OCI-LY3 (cell line): ENCODE measurements at regions not wholly inside any gene's neighbourhood (a gene's known extent, or its start where the extent isn't known, plus 50 kb on each side); places are given as distances from the start of the nearest gene placed in this dataset.

Experiments used
- EZH2phosphoT487 ChIP-seq: fragments of 200-600 bp; shearing (Covaris generic); IDR thresholded peaks from 2 replicates; pipeline ENCODE4 v1.6.1; 2018; ENCODE audit warnings: antibody characterized with exemption, mixed run types, low read depth
- TF ChIP-seq, protein P1 (sequence below): fragments of 200-600, 300-600 bp; sonication (generic); IDR thresholded peaks from 2 replicates; pipeline ENCODE4 v1.5.1; 2014; ENCODE audit warnings: antibody characterized with exemption, low read length, low read depth

DNA sequence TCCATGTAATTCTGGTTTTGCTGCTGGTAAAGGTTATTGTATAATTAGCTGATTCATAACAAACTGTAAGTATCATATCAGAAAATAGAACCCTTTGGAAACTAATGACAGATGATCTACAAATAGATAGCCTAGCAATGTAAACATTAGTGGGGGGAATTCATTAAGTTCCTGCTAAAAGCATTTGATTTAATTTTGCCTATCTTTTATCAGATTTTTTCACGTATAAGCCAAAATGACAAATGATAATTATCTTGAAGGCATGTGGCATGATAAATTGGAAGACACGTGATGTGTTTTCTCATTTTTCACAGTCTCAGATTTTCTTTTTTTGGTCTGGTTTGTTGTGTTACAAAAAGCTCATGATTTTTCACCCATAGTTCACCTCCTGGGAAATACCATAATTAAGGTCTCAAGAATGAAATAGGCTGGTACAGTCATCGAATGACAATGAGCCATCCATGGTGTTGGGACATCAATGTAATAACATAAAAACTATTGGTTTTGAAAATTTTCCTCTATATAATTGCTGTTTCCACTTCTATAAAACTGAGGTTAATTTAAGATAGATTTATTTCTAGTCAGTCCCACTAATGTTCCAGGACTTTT is 325.9 kb upstream of the TBL1XR1 start:
- TF ChIP-seq, protein P1, sequence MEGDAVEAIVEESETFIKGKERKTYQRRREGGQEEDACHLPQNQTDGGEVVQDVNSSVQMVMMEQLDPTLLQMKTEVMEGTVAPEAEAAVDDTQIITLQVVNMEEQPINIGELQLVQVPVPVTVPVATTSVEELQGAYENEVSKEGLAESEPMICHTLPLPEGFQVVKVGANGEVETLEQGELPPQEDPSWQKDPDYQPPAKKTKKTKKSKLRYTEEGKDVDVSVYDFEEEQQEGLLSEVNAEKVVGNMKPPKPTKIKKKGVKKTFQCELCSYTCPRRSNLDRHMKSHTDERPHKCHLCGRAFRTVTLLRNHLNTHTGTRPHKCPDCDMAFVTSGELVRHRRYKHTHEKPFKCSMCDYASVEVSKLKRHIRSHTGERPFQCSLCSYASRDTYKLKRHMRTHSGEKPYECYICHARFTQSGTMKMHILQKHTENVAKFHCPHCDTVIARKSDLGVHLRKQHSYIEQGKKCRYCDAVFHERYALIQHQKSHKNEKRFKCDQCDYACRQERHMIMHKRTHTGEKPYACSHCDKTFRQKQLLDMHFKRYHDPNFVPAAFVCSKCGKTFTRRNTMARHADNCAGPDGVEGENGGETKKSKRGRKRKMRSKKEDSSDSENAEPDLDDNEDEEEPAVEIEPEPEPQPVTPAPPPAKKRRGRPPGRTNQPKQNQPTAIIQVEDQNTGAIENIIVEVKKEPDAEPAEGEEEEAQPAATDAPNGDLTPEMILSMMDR: no peak
- no peak for TF ChIP-seq EZH2phosphoT487
